Progenitor cell of endocrine pancreas (in vitro differentiated cells): ENCODE measurements at regions not wholly inside any gene's neighbourhood (a gene's known extent, or its start where the extent isn't known, plus 50 kb on each side); places are given as distances from the start of the nearest gene placed in this dataset.

ENCODE experiments used
- DNase-seq: peaks from one replicate; pipeline ENCODE4 v3.0.0; 2021; ENCODE audit warnings: low spot score; ENCODE audit not compliant: unreplicated experiment
- H3K27ac Mint-ChIP-seq: 2 replicates; pipeline ENCODE4 v1.8.0; 2021; ENCODE audit warnings: mild to moderate bottlenecking, moderate library complexity, mixed read lengths
- H3K27me3 Mint-ChIP-seq: 2 replicates; pipeline ENCODE4 v1.8.0; 2021; ENCODE audit warnings: mixed read lengths
- H3K36me3 Mint-ChIP-seq: 2 replicates; pipeline ENCODE4 v1.8.0; 2022; ENCODE audit warnings: mixed read lengths; ENCODE audit not compliant: insufficient read depth
- H3K4me1 Mint-ChIP-seq: 2 replicates; pipeline ENCODE4 v1.8.0; 2021; ENCODE audit warnings: low read depth, mixed read lengths
- H3K4me3 Mint-ChIP-seq: 2 replicates; pipeline ENCODE4 v1.8.0; 2021; ENCODE audit warnings: low read depth, mild to moderate bottlenecking, moderate library complexity, mixed read lengths
- H3K9me3 Mint-ChIP-seq: 2 replicates; pipeline ENCODE4 v1.8.0; 2021; ENCODE audit warnings: low read depth, mixed read lengths
- TF ChIP-seq, protein P1 (sequence below): fragments of 200-600 bp; sonication (generic); IDR thresholded peaks from one replicate; pipeline ENCODE4 v1.5.0; 2021; ENCODE audit warnings: antibody characterized with exemption, mild to moderate bottlenecking; ENCODE audit not compliant: unreplicated experiment

DNA sequence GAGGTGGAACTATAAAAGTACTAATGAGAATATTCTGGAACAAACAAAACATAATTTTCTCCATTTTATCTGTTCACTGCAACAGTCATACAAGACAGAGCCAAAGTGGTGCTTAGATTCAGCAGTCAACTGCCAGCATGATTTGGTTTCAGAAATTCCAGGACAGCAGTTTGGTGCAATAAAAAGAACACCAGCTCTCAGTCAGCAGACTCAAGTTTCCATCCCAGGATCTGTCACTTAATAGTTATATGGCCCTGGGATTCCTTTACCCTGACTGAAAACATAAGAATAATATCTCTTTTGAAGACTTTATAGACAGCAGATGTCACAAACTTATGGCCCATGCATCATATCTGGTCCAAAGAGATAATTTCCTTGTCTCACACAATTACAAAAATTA is 92.8 kb upstream of the RASEF start:
- peaks cover 6% of the 10 kb centered on the region for H3K4me1 Mint-ChIP-seq
- H3K4me3 Mint-ChIP-seq, result no peak overlapping the region
- TF ChIP-seq, protein P1, sequence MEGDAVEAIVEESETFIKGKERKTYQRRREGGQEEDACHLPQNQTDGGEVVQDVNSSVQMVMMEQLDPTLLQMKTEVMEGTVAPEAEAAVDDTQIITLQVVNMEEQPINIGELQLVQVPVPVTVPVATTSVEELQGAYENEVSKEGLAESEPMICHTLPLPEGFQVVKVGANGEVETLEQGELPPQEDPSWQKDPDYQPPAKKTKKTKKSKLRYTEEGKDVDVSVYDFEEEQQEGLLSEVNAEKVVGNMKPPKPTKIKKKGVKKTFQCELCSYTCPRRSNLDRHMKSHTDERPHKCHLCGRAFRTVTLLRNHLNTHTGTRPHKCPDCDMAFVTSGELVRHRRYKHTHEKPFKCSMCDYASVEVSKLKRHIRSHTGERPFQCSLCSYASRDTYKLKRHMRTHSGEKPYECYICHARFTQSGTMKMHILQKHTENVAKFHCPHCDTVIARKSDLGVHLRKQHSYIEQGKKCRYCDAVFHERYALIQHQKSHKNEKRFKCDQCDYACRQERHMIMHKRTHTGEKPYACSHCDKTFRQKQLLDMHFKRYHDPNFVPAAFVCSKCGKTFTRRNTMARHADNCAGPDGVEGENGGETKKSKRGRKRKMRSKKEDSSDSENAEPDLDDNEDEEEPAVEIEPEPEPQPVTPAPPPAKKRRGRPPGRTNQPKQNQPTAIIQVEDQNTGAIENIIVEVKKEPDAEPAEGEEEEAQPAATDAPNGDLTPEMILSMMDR, result no peak
- peaks cover 9% of the 10 kb centered on the region for H3K9me3 Mint-ChIP-seq
- no peak for DNase-seq
- no peak overlapping the region for H3K27ac Mint-ChIP-seq
- H3K27me3 Mint-ChIP-seq, result no peaks in the 10 kb centered on the region
- peaks cover 2% of the 10 kb centered on the region for H3K36me3 Mint-ChIP-seq

DNA sequence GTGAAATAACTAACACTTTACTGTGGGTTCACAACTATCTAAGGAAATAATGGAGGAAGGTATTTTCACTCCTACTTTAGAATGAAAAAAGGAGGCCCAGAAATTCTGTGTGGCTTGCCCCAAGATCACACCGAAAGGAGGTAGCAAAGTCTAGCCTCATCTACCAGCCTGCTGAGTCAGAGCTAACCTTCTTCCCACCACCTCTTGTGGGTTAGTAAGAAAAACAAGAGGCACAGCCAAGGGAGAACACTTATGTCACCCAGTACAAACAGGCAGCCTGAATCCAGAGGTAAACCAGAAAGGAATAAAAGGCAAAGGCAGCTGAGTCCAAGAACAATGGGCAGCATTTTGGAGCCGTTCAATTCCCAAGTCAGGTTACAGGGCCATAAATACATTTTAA is 91.9 kb upstream of the RASEF start:
- H3K9me3 Mint-ChIP-seq, result peaks cover 2% of the 10 kb centered on the region
- TF ChIP-seq, protein P1, result no peak
- no peak overlapping the region for H3K27ac Mint-ChIP-seq
- no peaks in the 10 kb centered on the region for H3K27me3 Mint-ChIP-seq
- no peaks in the 10 kb centered on the region for H3K36me3 Mint-ChIP-seq
- peaks cover 6% of the 10 kb centered on the region for H3K4me1 Mint-ChIP-seq
- DNase-seq, result no peak
- no peak overlapping the region for H3K4me3 Mint-ChIP-seq

DNA sequence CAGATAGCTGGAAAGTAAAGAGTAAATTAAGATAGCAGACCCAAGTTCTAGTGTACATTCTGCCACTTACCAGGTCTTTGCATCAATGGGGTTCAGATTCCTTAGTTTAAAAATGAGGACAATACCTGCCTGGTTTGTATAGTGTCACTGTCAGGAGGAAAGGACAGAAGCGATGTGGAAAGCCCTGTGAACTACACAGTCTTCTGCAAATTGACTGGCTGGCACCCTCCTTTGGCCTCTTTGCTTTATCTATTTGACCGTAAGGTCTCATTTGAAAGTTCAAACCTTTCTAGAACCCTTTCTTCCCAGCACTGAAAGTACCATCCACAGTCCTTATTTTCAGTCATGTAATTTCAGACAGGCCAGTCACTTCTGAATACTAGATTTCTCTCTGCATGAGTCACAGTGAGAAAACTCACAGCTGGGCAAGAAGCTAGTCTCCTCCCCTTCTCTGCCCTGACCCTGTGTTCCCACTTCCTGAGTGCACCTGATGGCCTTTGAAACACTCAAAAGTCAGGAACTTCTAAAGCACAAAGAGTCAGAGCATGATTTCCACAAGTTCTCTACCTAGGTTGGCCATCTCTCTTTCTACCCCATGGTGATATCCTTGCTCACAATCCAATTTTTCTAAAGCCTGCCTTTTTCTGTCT is 91.3 kb upstream of the RASEF start:
- no peaks in the 10 kb centered on the region for H3K36me3 Mint-ChIP-seq
- no peaks in the 10 kb centered on the region for H3K9me3 Mint-ChIP-seq
- TF ChIP-seq, protein P1, result no peak
- no peaks in the 10 kb centered on the region for H3K27me3 Mint-ChIP-seq
- no peak overlapping the region for H3K4me3 Mint-ChIP-seq
- H3K27ac Mint-ChIP-seq, result no peak overlapping the region
- peaks cover 6% of the 10 kb centered on the region for H3K4me1 Mint-ChIP-seq
- no peak for DNase-seq

DNA sequence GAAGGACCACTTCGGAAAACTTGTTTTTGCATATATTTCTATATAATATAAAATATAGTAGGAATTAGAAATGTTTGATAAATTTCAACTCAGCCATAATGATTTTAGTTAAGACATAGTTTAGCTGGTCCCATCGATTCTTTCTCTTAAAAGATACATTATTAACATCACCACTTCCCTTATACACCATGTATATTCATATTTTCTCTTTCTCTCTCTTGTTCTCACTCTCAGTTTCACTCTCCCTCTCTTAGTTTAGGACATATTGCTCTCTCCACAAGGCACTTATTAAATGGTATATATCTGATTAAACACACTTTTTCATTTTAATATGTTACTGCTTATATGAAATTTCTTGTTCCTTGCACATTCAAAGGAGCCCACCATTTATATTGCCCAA is 90.1 kb upstream of the RASEF start:
- H3K27ac Mint-ChIP-seq, result no peak overlapping the region
- H3K36me3 Mint-ChIP-seq, result no peaks in the 10 kb centered on the region
- no peaks in the 10 kb centered on the region for H3K27me3 Mint-ChIP-seq
- no peak overlapping the region for H3K4me3 Mint-ChIP-seq
- peaks cover 6% of the 10 kb centered on the region for H3K4me1 Mint-ChIP-seq
- no peak for DNase-seq
- peaks cover 2% of the 10 kb centered on the region for H3K9me3 Mint-ChIP-seq
- TF ChIP-seq, protein P1, result no peak

DNA sequence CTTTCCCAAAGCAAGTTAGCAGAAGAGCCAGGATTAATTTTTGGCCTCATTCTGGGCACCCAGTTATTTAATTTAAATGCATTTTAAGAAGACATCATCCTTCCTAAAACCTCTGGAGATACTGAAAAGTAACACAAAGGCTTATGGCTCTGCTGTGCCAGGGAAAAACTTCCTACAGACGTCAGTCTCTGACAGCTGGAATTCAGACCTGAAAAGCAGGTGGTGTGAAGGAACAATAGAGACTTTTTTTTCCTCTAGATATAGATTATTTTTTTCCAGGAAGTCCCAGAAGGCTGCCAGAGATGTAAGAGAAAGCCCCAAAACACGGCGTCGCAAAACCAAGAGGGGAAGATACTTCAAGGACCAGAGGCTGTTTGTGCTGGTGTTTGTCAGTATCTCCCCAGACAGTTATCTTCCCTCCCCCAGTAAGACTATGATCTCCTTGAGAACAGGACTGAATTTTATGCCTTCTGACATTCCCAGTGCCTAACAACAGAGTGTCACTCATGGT is 88.7 kb upstream of the RASEF start:
- no peaks in the 10 kb centered on the region for H3K27me3 Mint-ChIP-seq
- no peak overlapping the region for H3K4me3 Mint-ChIP-seq
- no peaks in the 10 kb centered on the region for H3K36me3 Mint-ChIP-seq
- peaks cover 6% of the 10 kb centered on the region for H3K4me1 Mint-ChIP-seq
- H3K9me3 Mint-ChIP-seq, result peaks cover 5% of the 10 kb centered on the region
- TF ChIP-seq, protein P1, result no peak
- no peak overlapping the region for H3K27ac Mint-ChIP-seq
- DNase-seq, result no peak
